HG03442 (cell line): ENCODE measurements at regions not wholly inside any gene's neighbourhood (a gene's known extent, or its start where the extent isn't known, plus 50 kb on each side); places are given as distances from the start of the nearest gene placed in this dataset.

Source experiments
- ATAC-seq: cut with Tn5 transposase; IDR thresholded peaks from one replicate; pipeline ENCODE4 v1.9.1; 2021; ENCODE audit warnings: mild to moderate bottlenecking, moderate library complexity; ENCODE audit not compliant: unreplicated experiment

- ATAC-seq, result no peak
Measured at GRCh38 chr16:64184156-64184555, 937.7 kb downstream of the CDH11 start.

- no peak for ATAC-seq
Measured at GRCh38 chr16:64182985-64183384, 938.9 kb downstream of the CDH11 start.

DNA sequence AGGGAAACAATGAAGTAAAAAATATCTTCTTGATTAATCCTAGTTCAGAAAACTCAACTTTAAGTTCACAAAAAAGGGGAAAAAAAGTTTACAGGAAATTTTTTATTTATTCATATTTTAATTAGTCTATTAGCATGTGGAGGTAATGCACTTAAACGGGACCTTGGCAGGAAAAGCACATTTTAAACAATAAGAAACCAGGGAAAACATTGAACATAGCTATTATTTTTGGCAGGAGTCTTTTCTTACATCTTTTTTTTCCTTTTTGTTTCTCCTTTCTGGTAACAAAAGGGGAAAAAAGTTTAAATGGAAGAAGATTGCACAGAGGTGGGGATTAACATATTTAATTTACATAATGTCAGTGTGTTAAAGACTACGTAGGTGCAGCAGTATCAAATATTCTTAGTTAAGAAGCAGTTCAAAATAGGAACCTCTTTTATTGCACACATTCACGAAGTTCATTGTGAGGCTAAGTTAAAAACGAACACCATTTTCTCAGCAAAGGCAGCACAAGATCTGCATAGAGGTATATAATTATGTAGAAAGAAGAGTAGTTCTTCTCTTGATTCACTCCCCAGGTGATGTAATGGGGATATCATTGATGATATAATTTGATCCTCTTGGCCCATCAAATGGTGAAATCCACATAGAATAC is 940.5 kb downstream of the CDH11 start:
- ATAC-seq, result no peak

- no peak for ATAC-seq
Measured at GRCh38 chr16:64180136-64180900, 941.5 kb downstream of the CDH11 start.

- ATAC-seq, result no peak
Measured at GRCh38 chr16:64174327-64174726, 947.5 kb downstream of the CDH11 start.

DNA sequence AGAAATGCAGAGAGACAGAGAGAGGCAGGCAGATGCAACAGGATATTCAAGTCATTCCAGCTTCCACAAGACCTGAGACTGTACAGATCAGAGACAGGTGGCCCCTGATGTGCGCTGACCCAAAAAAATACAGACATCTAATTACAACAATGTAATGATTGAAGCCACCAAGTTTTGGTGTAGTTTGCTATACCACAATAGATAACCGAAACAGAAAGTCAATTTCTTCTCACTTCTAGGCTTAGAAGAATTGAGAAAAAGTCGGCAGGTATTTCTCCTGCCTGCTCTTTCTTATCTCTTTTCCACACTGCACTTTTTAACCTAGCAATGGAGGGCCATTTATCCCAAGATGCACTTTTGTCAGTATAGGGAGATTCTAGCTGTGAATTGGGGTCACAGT is 949.2 kb downstream of the CDH11 start:
- no peak for ATAC-seq

- no peak for ATAC-seq
Measured at GRCh38 chr16:64172226-64172625, 949.6 kb downstream of the CDH11 start.

- no peak for ATAC-seq
Measured at GRCh38 chr16:64171632-64172031, 950.2 kb downstream of the CDH11 start.

GRCh38 chr16:64168371-64168770 is 953.5 kb downstream of the CDH11 start:
- no peak for ATAC-seq

GRCh38 chr16:64167936-64168335 is 953.9 kb downstream of the CDH11 start:
- ATAC-seq, result no peak

DNA sequence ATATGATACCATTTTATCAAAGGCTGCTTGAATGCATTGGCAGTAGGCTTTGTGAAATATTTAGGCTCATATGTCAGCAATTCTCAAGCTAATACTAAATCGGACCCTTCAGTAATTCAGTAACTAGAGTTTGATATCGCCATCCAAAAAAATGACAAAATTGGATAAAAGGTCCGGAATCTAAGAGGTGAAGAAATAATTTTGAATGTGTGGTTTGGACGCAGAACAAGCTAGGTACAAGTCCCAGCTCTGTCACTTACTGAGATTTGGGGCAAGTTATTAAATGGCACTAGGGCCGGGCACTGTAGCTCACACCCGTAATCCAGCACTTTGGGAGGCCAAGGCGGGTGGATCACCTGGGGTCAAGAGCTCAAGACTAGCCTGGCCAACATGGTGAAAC is 956.5 kb downstream of the CDH11 start:
- ATAC-seq, result no peak

GRCh38 chr16:64162613-64163375 is 959.1 kb downstream of the CDH11 start:
- ATAC-seq, result no peak

- ATAC-seq, result no peak
Measured at GRCh38 chr16:64159976-64160375, 961.9 kb downstream of the CDH11 start.

DNA sequence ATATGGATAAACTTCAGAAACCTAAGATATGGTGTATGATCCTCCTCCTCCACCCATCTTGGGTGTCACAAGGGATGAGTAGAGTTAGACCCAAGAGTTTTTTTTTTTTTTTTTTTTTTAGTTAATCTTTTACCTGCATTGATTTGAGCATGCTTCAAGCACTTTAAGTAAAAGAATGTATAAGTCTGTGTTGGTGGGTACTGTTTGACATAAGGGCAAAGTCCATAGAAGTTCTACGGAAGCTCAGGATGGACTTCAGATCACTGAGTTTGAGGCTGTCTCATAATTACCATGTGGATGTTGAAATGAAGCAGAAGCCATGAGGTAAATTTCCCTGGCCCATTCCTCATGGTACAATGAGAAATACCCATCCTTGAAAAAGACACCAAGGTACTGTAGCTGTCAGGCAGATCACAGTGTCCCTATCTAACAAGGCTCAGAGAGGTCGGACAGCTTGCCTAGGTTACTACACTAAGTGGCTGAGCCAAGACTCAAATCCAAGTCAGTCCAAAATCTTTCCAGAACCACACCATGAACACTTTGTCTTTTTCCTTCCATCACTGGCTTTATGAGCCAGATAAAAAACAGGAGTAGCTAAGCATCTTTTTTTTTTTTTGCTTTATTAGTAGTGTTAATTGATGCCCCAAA is 962.8 kb downstream of the CDH11 start:
- no peak for ATAC-seq

- no peak for ATAC-seq
Measured at GRCh38 chr16:64153718-64154117, 968.1 kb downstream of the CDH11 start.

DNA sequence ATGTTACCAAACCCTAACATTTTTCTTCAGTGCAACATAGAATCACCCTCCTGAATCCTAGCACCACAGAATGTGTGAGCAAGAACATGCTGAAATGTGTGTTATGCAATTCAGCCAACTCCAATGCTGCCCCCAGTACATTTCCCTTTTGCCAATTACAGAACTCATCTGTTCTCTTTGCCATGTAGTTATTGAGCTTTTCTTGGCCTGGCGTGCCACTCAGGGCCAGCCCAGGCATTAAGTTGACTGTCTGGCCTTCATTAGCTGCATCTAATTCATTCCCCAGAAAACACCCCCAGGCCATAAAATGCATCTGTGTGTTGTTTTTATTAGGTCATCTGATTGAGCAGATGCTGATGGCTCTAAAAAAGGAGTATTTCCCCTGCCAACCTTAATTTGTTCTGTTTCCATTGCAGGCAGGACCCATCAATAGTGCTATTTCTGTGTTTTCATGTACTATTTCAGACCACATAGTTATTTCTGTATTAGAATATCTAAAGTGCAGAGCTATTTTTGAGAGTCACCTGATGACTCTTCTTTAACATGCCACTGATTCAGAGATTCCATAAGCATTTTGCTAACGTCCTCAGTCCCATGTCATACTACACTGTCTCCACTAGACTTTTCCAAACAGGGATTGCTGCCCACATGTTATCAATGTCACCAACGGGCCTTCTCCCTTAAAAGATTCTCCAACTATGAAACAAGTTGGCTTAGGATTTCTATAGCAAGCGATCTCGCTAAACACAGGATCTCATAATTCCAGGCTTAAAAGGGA is 969.7 kb downstream of the CDH11 start:
- no peak for ATAC-seq

- ATAC-seq, result no peak
Measured at GRCh38 chr16:64150193-64150592, 971.7 kb downstream of the CDH11 start.

DNA sequence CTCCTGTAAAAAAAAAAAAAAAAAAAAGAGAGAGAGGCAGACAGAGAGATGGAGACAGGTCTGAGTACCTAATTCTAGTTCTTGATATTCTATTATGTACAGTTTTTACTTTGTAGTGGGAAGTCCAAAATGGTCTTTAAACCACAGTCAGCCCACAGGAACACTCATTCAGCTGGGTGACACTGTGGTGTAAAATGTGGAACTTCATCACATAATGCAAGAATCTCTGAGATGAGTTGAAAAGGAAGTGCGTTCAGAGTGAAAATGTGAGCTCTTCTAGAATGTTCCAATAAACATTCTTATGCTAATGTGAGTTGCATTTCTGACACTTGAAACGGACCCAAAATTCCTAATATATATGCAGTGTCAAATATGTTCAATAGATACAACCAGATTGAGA is 972.1 kb downstream of the CDH11 start:
- ATAC-seq, result no peak

- no peak for ATAC-seq
Measured at GRCh38 chr16:64148356-64148755, 973.5 kb downstream of the CDH11 start.

- no peak for ATAC-seq
Measured at GRCh38 chr16:64147941-64148340, 973.9 kb downstream of the CDH11 start.

DNA sequence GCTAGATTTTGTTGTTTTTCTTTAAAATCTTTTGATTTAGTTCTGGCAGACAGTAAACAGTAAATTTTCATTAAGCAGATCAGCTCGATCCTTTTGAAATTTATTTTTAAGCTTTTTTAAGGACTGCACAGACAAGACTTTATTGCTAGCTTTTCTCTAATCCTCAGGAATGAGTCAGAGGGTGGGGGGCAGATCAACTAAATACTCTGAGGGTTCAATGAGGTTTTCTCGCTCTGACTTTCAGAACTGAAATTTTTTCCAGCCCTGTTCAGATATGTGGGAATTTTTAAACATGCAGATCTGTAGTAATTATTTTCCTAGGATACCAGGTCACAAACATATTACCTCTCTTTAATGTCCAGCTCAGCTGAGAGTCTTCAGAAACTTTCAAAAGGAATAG is 977.2 kb downstream of the CDH11 start:
- no peak for ATAC-seq
